Uterus (tissue), 3 donors: ENCODE measurements at regions not wholly inside any gene's neighbourhood (a gene's known extent, or its start where the extent isn't known, plus 50 kb on each side); places are given as distances from the start of the nearest gene placed in this dataset.

ENCODE experiments used
- DNase-seq, 2 donors: peaks; one replicate each; pipeline ENCODE4 v3.0.0-alpha.2; 2019 to 2020
- H3K27ac ChIP-seq, 2 donors: fragments of 200-600 bp; sonication (generic); 1 replicate in 1 of 2; 2 replicates in 1 of 2; pipeline ENCODE4 v1.5.1; 2016 to 2018
- H3K27me3 ChIP-seq, 2 donors: fragments of 200-600 bp; sonication (generic); one replicate each; pipeline ENCODE4 v1.5.1; 2018 to 2019; ENCODE audit warnings: control low read depth in 1 of 2
- H3K36me3 ChIP-seq, 2 donors: fragments of 200-600 bp; sonication (generic); one replicate each; pipeline ENCODE4 v1.5.1; 2019; ENCODE audit warnings: control low read depth in 1 of 2
- H3K4me1 ChIP-seq, 2 donors: fragments of 200-600 bp; sonication (generic); one replicate each; pipeline ENCODE4 v1.5.1; 2018 to 2019; ENCODE audit warnings: control low read depth in 1 of 2
- H3K4me3 ChIP-seq, 2 donors: fragments of 200-600 bp; sonication (generic); 1 replicate in 1 of 2; 2 replicates in 1 of 2; pipeline ENCODE4 v1.5.1; 2018 to 2019; ENCODE audit warnings: mild to moderate bottlenecking in 1 of 2
- H3K9me3 ChIP-seq, 2 donors: fragments of 200-600 bp; sonication (generic); one replicate each; pipeline ENCODE4 v1.5.1; 2019; ENCODE audit warnings: control low read depth in 1 of 2
- CTCF ChIP-seq, 4 experiments: fragments of 200-600 bp in 2 of 4; fragments of 450-650 bp in 2 of 4; sonication (generic) in 2 of 4; IDR thresholded peaks; one replicate each; pipeline ENCODE4 v1.5.1; 2016 to 2019; ENCODE audit warnings: antibody characterized with exemption in 4 of 4, mild to moderate bottlenecking in 2 of 4, moderate library complexity in 1 of 4
- POLR2A ChIP-seq, 2 donors: fragments of 450-650 bp; IDR thresholded peaks; one replicate each; pipeline ENCODE4 v1.6.1; 2016; ENCODE audit warnings: antibody characterized with exemption in 2 of 2, mild to moderate bottlenecking in 1 of 2, moderate library complexity in 1 of 2
- intact Hi-C: fragments of 100-400 bp; cut with DNase I; formaldehyde crosslinking; loops from one replicate; pipeline ENCODE4 v1.15.1; 2023; ENCODE audit warnings: low total_unique reads
- donor health status: DM: yes; HTN: yes; CAD: no.

DNA sequence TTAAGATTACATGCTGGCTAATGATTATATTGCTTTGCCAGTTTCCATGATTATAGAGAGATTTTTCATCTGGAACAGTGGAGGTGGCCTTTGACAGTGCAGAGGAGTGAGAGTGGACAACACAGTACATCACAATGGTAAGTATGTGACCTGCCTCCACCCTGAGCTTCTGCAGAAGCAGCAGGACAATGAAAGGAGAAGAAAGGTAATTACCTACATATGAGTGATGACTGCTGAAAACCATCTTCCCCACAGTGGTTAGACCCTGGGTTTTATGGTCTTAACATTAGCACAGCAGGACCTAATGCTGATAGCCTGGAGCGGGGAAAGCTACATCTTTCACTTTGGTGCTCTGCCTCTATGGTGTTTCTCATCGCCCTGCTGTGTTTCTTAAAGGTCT, 454.7 kb upstream of the DDI1 start:
- H3K27ac ChIP-seq = no peak overlapping the region
- H3K27me3 ChIP-seq = no peaks in the 10 kb centered on the region
- H3K4me3 ChIP-seq = no peak overlapping the region
- no peak for DNase-seq
- no peaks in the 10 kb centered on the region for H3K36me3 ChIP-seq
- no peak for TF ChIP-seq CTCF (IDR thresholded peaks at IDR 0.05)
- no peak for TF ChIP-seq POLR2A (IDR thresholded peaks at IDR 0.05)
- intact Hi-C loops = no loop called here
- no peaks in the 10 kb centered on the region for H3K4me1 ChIP-seq
- no peaks in the 10 kb centered on the region for H3K9me3 ChIP-seq

GRCh38 chr11:103582351-103582909, 454.0 kb upstream of the DDI1 start:
- H3K36me3 ChIP-seq = no peaks in the 10 kb centered on the region
- TF ChIP-seq POLR2A (IDR thresholded peaks at IDR 0.05) (no peak), CTCF (IDR thresholded peaks at IDR 0.05) (no peak)
- no peak overlapping the region for H3K27ac ChIP-seq
- H3K27me3 ChIP-seq = no peaks in the 10 kb centered on the region
- intact Hi-C loops = no loop called here
- H3K4me3 ChIP-seq = no peak overlapping the region
- H3K4me1 ChIP-seq = no peaks in the 10 kb centered on the region
- DNase-seq = no peak
- no peaks in the 10 kb centered on the region for H3K9me3 ChIP-seq

DNA sequence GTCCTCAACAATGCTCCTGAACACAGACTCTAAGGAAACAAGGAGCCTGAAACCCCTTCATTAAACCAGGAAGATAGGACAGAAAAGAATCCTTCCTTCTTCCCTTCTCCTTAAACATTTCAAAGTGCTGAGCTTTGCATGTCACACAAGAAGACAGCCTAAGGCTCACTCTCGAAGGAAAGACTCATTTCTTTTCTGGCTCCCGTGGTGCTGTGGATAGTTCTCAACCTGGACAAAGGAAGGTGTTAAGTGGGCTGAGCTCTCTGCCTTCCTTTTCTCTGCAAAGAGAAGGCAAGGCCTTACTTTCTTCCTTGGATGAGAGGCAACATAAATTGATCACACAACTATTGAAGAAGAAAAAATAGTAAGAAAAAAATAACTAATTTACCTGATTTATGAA, 452.4 kb upstream of the DDI1 start:
- Histone ChIP-seq H3K36me3 (no peaks in the 10 kb centered on the region), H3K4me1 (no peaks in the 10 kb centered on the region), H3K4me3 (no peak overlapping the region), H3K27me3 (no peaks in the 10 kb centered on the region), H3K27ac (no peak overlapping the region), H3K9me3 (no peaks in the 10 kb centered on the region)
- TF ChIP-seq CTCF (IDR thresholded peaks at IDR 0.05) (no peak), POLR2A (IDR thresholded peaks at IDR 0.05) (no peak)
- DNase-seq = no peak
- intact Hi-C loops = no loop called here

DNA sequence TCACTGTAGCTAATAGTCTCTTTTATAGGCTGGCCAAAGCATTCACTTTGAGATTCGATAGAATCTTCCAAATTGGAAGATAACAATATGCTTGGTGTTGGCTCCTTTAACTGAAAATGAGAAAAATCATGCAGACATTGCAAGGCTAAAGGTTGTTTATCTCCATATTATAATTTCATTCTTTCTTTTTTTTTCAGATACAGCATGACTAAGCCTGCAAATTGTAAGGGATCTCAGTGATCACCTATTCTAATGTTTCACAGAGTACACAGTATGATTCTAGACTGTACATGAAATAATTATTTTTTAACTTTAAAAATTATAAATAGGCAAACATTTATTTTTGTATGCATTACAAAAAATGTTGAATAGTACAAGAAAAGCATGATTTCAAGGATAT, 451.7 kb upstream of the DDI1 start:
- no peak overlapping the region for H3K4me3 ChIP-seq
- TF ChIP-seq POLR2A (IDR thresholded peaks at IDR 0.05) (no peak), CTCF (IDR thresholded peaks at IDR 0.05) (no peak)
- intact Hi-C loops = no loop called here
- H3K4me1 ChIP-seq = no peaks in the 10 kb centered on the region
- H3K27ac ChIP-seq = no peak overlapping the region
- H3K36me3 ChIP-seq = no peaks in the 10 kb centered on the region
- no peak for DNase-seq
- H3K27me3 ChIP-seq = no peaks in the 10 kb centered on the region
- no peaks in the 10 kb centered on the region for H3K9me3 ChIP-seq

DNA sequence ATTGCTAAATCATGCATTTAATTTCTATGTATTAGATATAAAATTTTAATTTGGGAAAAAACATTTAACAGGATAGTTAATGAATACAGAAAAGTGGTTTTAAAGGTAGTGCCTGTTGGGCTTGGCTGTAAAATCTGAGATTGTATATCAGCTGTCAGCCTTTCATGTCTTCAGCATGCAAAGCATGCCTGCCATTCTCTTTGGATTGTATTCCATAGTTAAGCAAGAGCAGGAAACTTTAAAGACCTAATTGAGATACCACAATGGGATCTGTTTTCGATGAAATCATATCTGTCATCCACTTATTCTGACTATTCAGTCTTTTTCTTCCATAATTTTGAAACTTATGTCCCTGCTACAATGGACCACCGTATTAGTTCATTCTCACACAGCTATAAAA, 451.0 kb upstream of the DDI1 start:
- DNase-seq = no peak
- H3K27me3 ChIP-seq = no peaks in the 10 kb centered on the region
- H3K4me3 ChIP-seq = no peak overlapping the region
- H3K27ac ChIP-seq = no peak overlapping the region
- H3K9me3 ChIP-seq = no peaks in the 10 kb centered on the region
- TF ChIP-seq CTCF (IDR thresholded peaks at IDR 0.05) (no peak), POLR2A (IDR thresholded peaks at IDR 0.05) (no peak)
- H3K36me3 ChIP-seq = no peaks in the 10 kb centered on the region
- no peaks in the 10 kb centered on the region for H3K4me1 ChIP-seq
- intact Hi-C loops = no loop called here
